Spleen (tissue), 11 donors: ENCODE measurements at regions not wholly inside any gene's neighbourhood (a gene's known extent, or its start where the extent isn't known, plus 50 kb on each side); places are given as distances from the start of the nearest gene placed in this dataset.

Experiments used
- DNase-seq: peaks from one replicate; pipeline ENCODE4 v3.0.0-alpha.2; 2020
- H3K27ac ChIP-seq, 8 donors: fragments of 200-600 bp; sonication (generic) in 7 of 8; 1 replicate in 4 of 8; 2 replicates in 4 of 8; pipeline versions ENCODE4 v1.5.0 to v1.8.0; 2016 to 2021; ENCODE audit warnings: inconsistent platforms in 4 of 8, mild to moderate bottlenecking in 4 of 8, moderate library complexity in 1 of 8
- H3K27me3 ChIP-seq, 7 donors: fragments of 200-600 bp; sonication (generic) in 6 of 7; replicated peaks in 1 of 7; 1 replicate in 4 of 7; 2 replicates in 3 of 7; pipeline versions ENCODE4 v1.5.0 to v1.8.0; 2016 to 2021; ENCODE audit warnings: inconsistent platforms in 3 of 7, mild to moderate bottlenecking in 1 of 7
- H3K36me3 ChIP-seq, 6 donors: fragments of 200-600 bp; sonication (generic) in 5 of 6; 1 replicate in 4 of 6; 2 replicates in 2 of 6; pipeline versions ENCODE4 v1.5.0 to v1.8.0; 2016 to 2021; ENCODE audit warnings: inconsistent platforms in 2 of 6
- H3K4me1 ChIP-seq, 6 donors: fragments of 200-600 bp; sonication (generic) in 5 of 6; 1 replicate in 3 of 6; 2 replicates in 3 of 6; pipeline versions ENCODE4 v1.5.0 to v1.8.0; 2016 to 2021; ENCODE audit warnings: inconsistent platforms in 3 of 6
- H3K4me3 ChIP-seq, 8 donors: fragments of 200-600 bp; sonication (generic) in 7 of 8; 1 replicate in 4 of 8; 2 replicates in 4 of 8; pipeline versions ENCODE4 v1.5.0 to v1.8.0; 2016 to 2021; ENCODE audit warnings: inconsistent platforms in 4 of 8, mild to moderate bottlenecking in 4 of 8, moderate library complexity in 2 of 8
- H3K9me3 ChIP-seq, 8 donors: fragments of 200-600 bp; sonication (generic) in 7 of 8; 1 replicate in 4 of 8; 2 replicates in 4 of 8; pipeline versions ENCODE4 v1.5.0 to v1.8.0; 2016 to 2021; ENCODE audit warnings: inconsistent platforms in 4 of 8
- POLR2A ChIP-seq, 3 donors: fragments of 450-650 bp; IDR thresholded peaks; one replicate each; pipeline ENCODE4 v1.5.1; 2017; ENCODE audit warnings: antibody characterized with exemption in 3 of 3, mild to moderate bottlenecking in 1 of 3
- POLR2AphosphoS5 ChIP-seq, 3 donors: sonication (generic); formaldehyde crosslinking; IDR thresholded peaks; one replicate each; pipeline ENCODE4 v1.5.1; 2017; ENCODE audit warnings: antibody characterized with exemption in 3 of 3
- WGBS, 5 donors: extraction: QIAGEN DNeasy Blood & Tissue Kit in 3 of 5; methylation state at CpG; one replicate each; pipeline versions ENCODE4 v1.1.5 to v1.1.7; 2013 to 2018; 5-methylcytosine and 5-hydroxymethylcytosine counted together
- intact Hi-C: fragments of 100-400 bp; cut with DNase I; formaldehyde crosslinking; loops from one replicate; pipeline ENCODE4 v1.15.0; 2023; ENCODE audit warnings: low total_unique reads
- TF ChIP-seq, protein P1 (sequence below), 11 experiments: fragments of 200-600 bp in 7 of 11; fragments of 450-650 bp in 4 of 11; sonication (generic) in 4 of 11; IDR thresholded peaks in 8 of 11; conservative IDR thresholded peaks in 3 of 11; 1 replicate in 7 of 11; 2 replicates in 4 of 11; pipeline versions ENCODE4 v1.4.0 to v1.8.0; 2016 to 2021; ENCODE audit warnings: antibody characterized with exemption in 11 of 11, inconsistent platforms in 4 of 11, mild to moderate bottlenecking in 1 of 11
- donor health status: healthy with polysubstance abuse.
- donor health status: DM: no; HTN: no; CAD: no; lungs with moderate emphysema.
- donor health status: DM: no; HTN: no; CAD: no.
- donor health status: Bipolar disorder and iron deficiency.
- donor health status: healthy.
- donor health status: DM: no; HTN: no; CAD: no.
- donor health status: DM: yes; HTN: yes; CAD: no.

DNA sequence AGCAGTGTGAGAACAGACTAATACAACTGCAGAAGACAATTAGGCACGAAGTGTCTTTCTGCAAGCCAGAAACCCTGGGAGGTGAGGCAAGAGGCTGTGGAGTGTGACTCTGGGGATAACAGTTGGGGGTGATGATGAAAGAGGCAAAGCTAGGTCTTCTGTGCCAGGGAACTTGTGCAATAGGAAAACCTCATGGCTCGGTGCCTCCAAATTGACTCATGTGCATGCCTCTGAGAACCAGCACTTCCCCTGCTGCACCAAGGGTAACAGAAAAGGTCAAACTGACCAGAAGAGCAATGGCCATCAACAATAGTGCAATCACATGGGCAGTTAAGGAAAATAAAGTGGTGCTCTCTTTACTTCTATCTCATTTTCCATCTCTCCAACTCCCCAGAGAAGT is 136.4 kb downstream of the SCG2 start:
- WGBS, 5 donors: 34 to 59% (median 47%) methylated on average over 2 of the region's 2 CpGs
- Histone ChIP-seq H3K4me1 (peaks cover 0 to 11% (median 0%) of the 10 kb centered on the region in 6 donors), H3K27ac (peak overlapping the region in 3 of 8 donors; percentile 14 to 38 (median 33))

DNA sequence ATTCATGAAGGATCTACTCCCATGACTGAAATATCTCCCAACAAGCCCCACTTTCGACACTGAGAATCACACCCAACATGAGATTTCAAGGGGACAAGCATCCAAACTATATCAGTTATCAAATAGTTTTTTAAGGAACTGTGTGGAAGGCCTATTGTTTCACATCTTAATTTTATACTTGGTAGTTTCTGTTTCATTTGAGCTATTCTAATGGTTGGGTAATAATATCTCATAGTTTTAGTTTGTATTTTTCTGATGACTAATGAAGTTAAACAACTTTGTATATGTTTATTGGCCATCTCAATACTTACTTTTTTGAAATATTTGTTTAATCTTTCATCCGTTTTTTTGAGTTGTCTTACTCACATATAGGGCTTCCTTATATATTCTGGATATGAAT is 135.0 kb downstream of the SCG2 start:
- 34 to 87% (median 46%) methylated on average over 2 of the region's 2 CpGs for WGBS, 5 donors
- H3K27ac ChIP-seq: peak overlapping the region in 1 of 8 donors; percentile 38
- no peak for DNase-seq
- H3K27me3 ChIP-seq: no peaks in the 10 kb centered on the region
- H3K36me3 ChIP-seq: no peaks in the 10 kb centered on the region
- no peak overlapping the region for H3K4me3 ChIP-seq
- intact Hi-C loops: no loop called here
- H3K9me3 ChIP-seq: peaks cover 0 to 4% (median 0%) of the 10 kb centered on the region in 8 donors
- H3K4me1 ChIP-seq: peaks cover 0 to 11% (median 0%) of the 10 kb centered on the region in 6 donors
- TF ChIP-seq, protein P1, sequence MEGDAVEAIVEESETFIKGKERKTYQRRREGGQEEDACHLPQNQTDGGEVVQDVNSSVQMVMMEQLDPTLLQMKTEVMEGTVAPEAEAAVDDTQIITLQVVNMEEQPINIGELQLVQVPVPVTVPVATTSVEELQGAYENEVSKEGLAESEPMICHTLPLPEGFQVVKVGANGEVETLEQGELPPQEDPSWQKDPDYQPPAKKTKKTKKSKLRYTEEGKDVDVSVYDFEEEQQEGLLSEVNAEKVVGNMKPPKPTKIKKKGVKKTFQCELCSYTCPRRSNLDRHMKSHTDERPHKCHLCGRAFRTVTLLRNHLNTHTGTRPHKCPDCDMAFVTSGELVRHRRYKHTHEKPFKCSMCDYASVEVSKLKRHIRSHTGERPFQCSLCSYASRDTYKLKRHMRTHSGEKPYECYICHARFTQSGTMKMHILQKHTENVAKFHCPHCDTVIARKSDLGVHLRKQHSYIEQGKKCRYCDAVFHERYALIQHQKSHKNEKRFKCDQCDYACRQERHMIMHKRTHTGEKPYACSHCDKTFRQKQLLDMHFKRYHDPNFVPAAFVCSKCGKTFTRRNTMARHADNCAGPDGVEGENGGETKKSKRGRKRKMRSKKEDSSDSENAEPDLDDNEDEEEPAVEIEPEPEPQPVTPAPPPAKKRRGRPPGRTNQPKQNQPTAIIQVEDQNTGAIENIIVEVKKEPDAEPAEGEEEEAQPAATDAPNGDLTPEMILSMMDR (IDR thresholded peaks at IDR 0.05 in 8 of 11, conservative IDR thresholded peaks at IDR 0.05 in 3 of 11): no peak
- TF ChIP-seq POLR2AphosphoS5 (IDR thresholded peaks at IDR 0.05) (no peak), POLR2A (IDR thresholded peaks at IDR 0.05) (no peak)

More for the DNA sequence above, 136.4 kb downstream of the SCG2 start:
- Histone ChIP-seq H3K9me3 (peaks cover 0 to 7% (median 0%) of the 10 kb centered on the region in 8 donors), H3K4me3 (no peak overlapping the region), H3K36me3 (no peaks in the 10 kb centered on the region), H3K27me3 (no peaks in the 10 kb centered on the region)
- intact Hi-C loops: no loop called here
- DNase-seq: no peak
- TF ChIP-seq POLR2A (IDR thresholded peaks at IDR 0.05) (no peak), POLR2AphosphoS5 (IDR thresholded peaks at IDR 0.05) (peak in 1 of 3 donors; percentile 67)

DNA sequence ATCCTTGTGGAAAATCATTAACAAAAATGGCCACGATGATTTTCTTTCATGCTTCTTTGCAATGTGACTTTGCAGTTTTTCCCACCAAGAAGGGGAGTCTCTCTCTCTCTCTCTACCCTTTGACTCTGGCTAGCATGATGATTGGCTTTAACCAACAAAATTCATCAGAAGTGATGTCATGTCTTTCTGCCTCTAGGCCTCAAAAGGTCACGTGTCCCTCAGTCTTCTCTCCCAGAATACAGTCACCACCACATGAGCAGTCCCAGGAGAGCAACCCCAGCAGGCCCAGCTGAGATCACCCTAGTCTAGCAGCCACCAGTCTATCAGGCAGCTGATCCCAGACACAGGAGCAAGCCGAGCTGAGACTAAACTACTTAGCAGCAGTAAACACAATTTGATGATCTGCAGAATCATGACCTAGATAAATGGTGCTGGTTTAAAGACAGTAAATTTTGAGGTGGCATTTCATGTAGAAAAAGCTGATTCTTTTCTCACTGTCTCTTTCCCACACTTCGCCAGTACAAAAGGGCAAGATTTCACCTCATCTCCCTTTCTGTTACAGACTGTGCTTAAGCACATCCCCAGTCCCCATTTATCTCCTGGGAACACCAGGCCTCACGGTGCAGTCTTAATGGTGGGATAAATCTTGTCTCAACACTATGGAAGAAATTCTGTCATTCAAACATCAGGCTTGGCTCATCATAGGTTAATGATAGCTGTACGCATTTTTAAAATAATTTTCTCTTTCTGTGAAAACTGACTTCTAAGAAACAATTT is 132.7 kb downstream of the SCG2 start:
- Histone ChIP-seq H3K27me3 (no peaks in the 10 kb centered on the region), H3K36me3 (no peaks in the 10 kb centered on the region), H3K27ac (no peak overlapping the region), H3K4me1 (peaks cover 0 to 11% (median 0%) of the 10 kb centered on the region in 6 donors), H3K9me3 (no peaks in the 10 kb centered on the region), H3K4me3 (no peak overlapping the region)
- no peak for TF ChIP-seq POLR2A (IDR thresholded peaks at IDR 0.05)
- TF ChIP-seq, protein P1 (IDR thresholded peaks at IDR 0.05 in 8 of 11, conservative IDR thresholded peaks at IDR 0.05 in 3 of 11): no peak
- TF ChIP-seq POLR2AphosphoS5 (IDR thresholded peaks at IDR 0.05): no peak
- WGBS, 5 donors: 66 to 84% (median 78%) methylated on average over 6 of the region's 6 CpGs
- intact Hi-C loops: no loop called here
- DNase-seq: no peak

DNA sequence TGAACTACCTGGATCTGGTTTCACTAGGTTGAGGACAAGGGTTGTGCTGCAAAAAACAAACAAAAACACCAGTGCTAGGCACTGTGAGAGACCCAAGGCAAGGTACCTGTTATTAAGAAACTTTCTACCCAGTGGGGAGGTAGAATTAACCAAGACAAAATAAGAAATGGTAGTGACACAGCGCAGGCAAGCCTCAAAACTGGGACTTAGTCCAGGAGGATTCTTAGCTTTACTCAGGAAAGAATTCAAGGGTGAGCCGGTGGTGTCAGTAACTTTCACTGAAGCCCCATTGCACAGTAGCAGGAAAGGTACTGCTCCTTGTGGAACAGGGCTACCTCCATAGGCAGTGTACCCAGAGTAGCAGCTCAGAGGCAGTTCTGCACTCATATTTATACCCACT is 131.6 kb downstream of the SCG2 start:
- H3K36me3 ChIP-seq: no peaks in the 10 kb centered on the region
- H3K27ac ChIP-seq: no peak overlapping the region
- H3K27me3 ChIP-seq: no peaks in the 10 kb centered on the region
- 43 to 68% (median 48%) methylated on average over 2 of the region's 2 CpGs for WGBS, 5 donors
- peaks cover 0 to 6% (median 0%) of the 10 kb centered on the region in 6 donors for H3K4me1 ChIP-seq
- intact Hi-C loops: no loop called here
- no peak for TF ChIP-seq POLR2AphosphoS5 (IDR thresholded peaks at IDR 0.05)
- no peak for TF ChIP-seq POLR2A (IDR thresholded peaks at IDR 0.05)
- H3K4me3 ChIP-seq: no peak overlapping the region
- no peaks in the 10 kb centered on the region for H3K9me3 ChIP-seq
- no peak for DNase-seq

DNA sequence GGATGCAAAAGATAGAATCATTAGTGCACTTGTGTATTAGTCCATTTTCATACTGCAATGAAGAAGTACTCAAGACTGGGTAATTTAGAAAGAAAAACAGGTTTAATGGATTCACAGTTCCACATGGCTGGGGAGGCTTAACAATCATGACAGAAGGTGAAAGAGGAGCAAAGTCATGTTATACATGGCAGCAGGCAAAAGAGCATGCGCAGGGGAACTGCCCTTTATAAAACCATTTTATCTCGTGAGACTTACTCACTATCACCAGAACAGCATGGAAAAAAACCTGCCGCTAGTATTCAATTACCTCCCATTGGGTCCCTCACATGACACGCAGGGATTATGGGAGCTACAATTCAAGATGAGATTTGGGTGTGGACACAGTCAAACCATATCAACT is 129.4 kb downstream of the SCG2 start:
- intact Hi-C loops: no loop called here
- WGBS, 5 donors: 87 to 96% (median 91%) methylated on average over 4 of the region's 4 CpGs
- DNase-seq: no peak

More for the DNA sequence above, 129.4 kb downstream of the SCG2 start:
- Histone ChIP-seq H3K36me3 (no peaks in the 10 kb centered on the region), H3K4me1 (no peaks in the 10 kb centered on the region), H3K27ac (no peak overlapping the region), H3K9me3 (no peaks in the 10 kb centered on the region), H3K4me3 (no peak overlapping the region), H3K27me3 (no peaks in the 10 kb centered on the region)
- TF ChIP-seq, protein P1 (IDR thresholded peaks at IDR 0.05 in 8 of 11, conservative IDR thresholded peaks at IDR 0.05 in 3 of 11): no peak
- TF ChIP-seq POLR2AphosphoS5 (IDR thresholded peaks at IDR 0.05) (no peak), POLR2A (IDR thresholded peaks at IDR 0.05) (no peak)
